MG63 (cell line): ENCODE measurements at regions not wholly inside any gene's neighbourhood (a gene's known extent, or its start where the extent isn't known, plus 50 kb on each side); places are given as distances from the start of the nearest gene placed in this dataset.

ENCODE experiments used
- DNase-seq: peaks from one replicate; pipeline ENCODE4 v3.0.0-alpha.2; 2020
- H3K27me3 ChIP-seq: fragments of 250-450 bp; sonication (Bioruptor Pico); 2 replicates; pipeline ENCODE4 v1.5.1; 2020; ENCODE audit warnings: mild to moderate bottlenecking, moderate library complexity
- H3K36me3 ChIP-seq: fragments of 250-450 bp; sonication (Bioruptor Pico); 2 replicates; pipeline ENCODE4 v1.5.1; 2020; ENCODE audit warnings: mild to moderate bottlenecking, moderate library complexity
- H3K4me3 ChIP-seq: fragments of 250-450 bp; sonication (Bioruptor Pico); 2 replicates; pipeline ENCODE4 v1.5.1; 2020; ENCODE audit warnings: mild to moderate bottlenecking, moderate library complexity
- H3K9me3 ChIP-seq: fragments of 250-450 bp; sonication (Bioruptor Pico); 2 replicates; pipeline ENCODE4 v1.5.1; 2020; ENCODE audit warnings: mild to moderate bottlenecking, moderate library complexity

GRCh38 chr12:93311827-93312226 is 65.9 kb upstream of the NUDT4 start:
- Histone ChIP-seq H3K27me3 (no peaks in the 10 kb centered on the region), H3K4me3 (no peak overlapping the region), H3K9me3 (peaks cover under 1% of the 10 kb centered on the region; the same call in 1 of the 2 replicates), H3K36me3 (no peaks in the 10 kb centered on the region)
- DNase-seq, result no peak

- no peaks in the 10 kb centered on the region for H3K27me3 ChIP-seq
- no peaks in the 10 kb centered on the region for H3K36me3 ChIP-seq
- no peak for DNase-seq
- no peaks in the 10 kb centered on the region for H3K9me3 ChIP-seq
- no peak overlapping the region for H3K4me3 ChIP-seq
Observed at GRCh38 chr12:93314177-93314497, 63.6 kb upstream of the NUDT4 start.

GRCh38 chr12:93315385-93315906 is 62.3 kb upstream of the NUDT4 start:
- no peaks in the 10 kb centered on the region for H3K36me3 ChIP-seq
- no peak overlapping the region for H3K4me3 ChIP-seq
- H3K27me3 ChIP-seq, result no peaks in the 10 kb centered on the region
- no peaks in the 10 kb centered on the region for H3K9me3 ChIP-seq
- DNase-seq, result no peak

GRCh38 chr12:93315907-93316622 is 61.7 kb upstream of the NUDT4 start:
- Histone ChIP-seq H3K4me3 (no peak overlapping the region), H3K9me3 (no peaks in the 10 kb centered on the region), H3K36me3 (no peaks in the 10 kb centered on the region), H3K27me3 (no peaks in the 10 kb centered on the region)
- no peak for DNase-seq

- H3K27me3 ChIP-seq, result no peaks in the 10 kb centered on the region
- no peak for DNase-seq
- no peaks in the 10 kb centered on the region for H3K36me3 ChIP-seq
- H3K4me3 ChIP-seq, result no peak overlapping the region
- H3K9me3 ChIP-seq, result no peaks in the 10 kb centered on the region
Observed at GRCh38 chr12:93316623-93316971, 61.1 kb upstream of the NUDT4 start.

GRCh38 chr12:93317227-93317626 is 60.5 kb upstream of the NUDT4 start:
- Histone ChIP-seq H3K27me3 (no peaks in the 10 kb centered on the region), H3K9me3 (no peaks in the 10 kb centered on the region), H3K36me3 (no peaks in the 10 kb centered on the region), H3K4me3 (no peak overlapping the region)
- no peak for DNase-seq

- Histone ChIP-seq H3K4me3 (no peak overlapping the region), H3K9me3 (no peaks in the 10 kb centered on the region), H3K36me3 (no peaks in the 10 kb centered on the region), H3K27me3 (no peaks in the 10 kb centered on the region)
- DNase-seq, result no peak
Observed at GRCh38 chr12:93318720-93319522, 58.8 kb upstream of the NUDT4 start.

GRCh38 chr12:93319523-93320050 is 58.1 kb upstream of the NUDT4 start:
- no peak overlapping the region for H3K4me3 ChIP-seq
- no peaks in the 10 kb centered on the region for H3K9me3 ChIP-seq
- H3K36me3 ChIP-seq, result no peaks in the 10 kb centered on the region
- H3K27me3 ChIP-seq, result no peaks in the 10 kb centered on the region
- DNase-seq, result no peak

- DNase-seq, result peak; percentile 19
- Histone ChIP-seq H3K27me3 (no peaks in the 10 kb centered on the region), H3K9me3 (no peaks in the 10 kb centered on the region), H3K4me3 (no peak overlapping the region), H3K36me3 (no peaks in the 10 kb centered on the region)
Observed at GRCh38 chr12:93322784-93323183, 54.9 kb upstream of the NUDT4 start.

- no peak overlapping the region for H3K4me3 ChIP-seq
- no peaks in the 10 kb centered on the region for H3K27me3 ChIP-seq
- DNase-seq, result no peak
- no peaks in the 10 kb centered on the region for H3K9me3 ChIP-seq
- H3K36me3 ChIP-seq, result no peaks in the 10 kb centered on the region
Observed at GRCh38 chr12:93323625-93324329, 53.9 kb upstream of the NUDT4 start.

- no peaks in the 10 kb centered on the region for H3K27me3 ChIP-seq
- H3K36me3 ChIP-seq, result no peaks in the 10 kb centered on the region
- H3K9me3 ChIP-seq, result no peaks in the 10 kb centered on the region
- DNase-seq, result peak; percentile 43
- H3K4me3 ChIP-seq, result no peak overlapping the region
Observed at GRCh38 chr12:93325855-93326254, 51.9 kb upstream of the NUDT4 start.
